HCT116 (cell line): ENCODE measurements at regions not wholly inside any gene's neighbourhood (a gene's known extent, or its start where the extent isn't known, plus 50 kb on each side); places are given as distances from the start of the nearest gene placed in this dataset.

Source experiments
- ATAC-seq: fragments of 200-7000 bp; cut with Tn5 transposase; 2 replicates; pipeline ENCODE4 v1.9.1; 2020; ENCODE audit warnings: mild to moderate bottlenecking, moderate library complexity
- BruUV-seq: library from RNA; stranded (reverse); fragments of 400-500 nt; replicated peaks from 2 replicates; lab custom pipeline; 2021; lab: Mats Ljungman, UMichigan
- CTCF ChIA-PET: fragments of 300-600 bp; sonication (Branson Sonifier 250); formaldehyde crosslinking; loops from one replicate; lab custom pipeline; 2021; ENCODE audit warnings: antibody characterized with exemption; lab: Charles Lee
- POLR2A ChIA-PET: fragments of 300-600, 350-600 bp; sonication (Branson Sonifier 250); formaldehyde crosslinking; loops from one replicate; lab custom pipeline; 2021; ENCODE audit warnings: antibody characterized with exemption; lab: Charles Lee
- RAD21 ChIA-PET, 2 experiments: fragments of 300-600 bp; sonication (Branson Sonifier 250); formaldehyde crosslinking; loops; one replicate each; lab custom pipeline; 2023; ENCODE audit warnings: low total read pairs in 2 of 2; ENCODE audit not compliant: uncharacterized antibody in 2 of 2, unreplicated experiment in 2 of 2, low non-redundant PET in 1 of 2; lab: Charles Lee
- DNase-seq: peaks from one replicate; pipeline ENCODE4 v3.0.0-alpha.2; 2010; ENCODE audit warnings: low read depth, low spot score
- H2AFZ ChIP-seq: fragments of 200-600 bp; shearing (Covaris generic), sonication (generic); 2 replicates; pipeline ENCODE4 v1.6.1; 2017; ENCODE audit warnings: low read depth, mixed run types, mixed read lengths, antibody characterized with exemption, low read length; ENCODE audit not compliant: poor library complexity, severe bottlenecking
- H3K27ac ChIP-seq: 2 replicates; pipeline ENCODE4 v1.5.1; 2012; ENCODE audit warnings: low read depth, low read length
- H3K27me3 ChIP-seq: fragments of 200-600 bp; sonication (generic); 2 replicates; pipeline ENCODE4 v1.6.1; 2016; ENCODE audit warnings: mixed run types, low read length, mixed read lengths; ENCODE audit not compliant: insufficient read depth
- H3K36me3 ChIP-seq, 2 experiments: fragments of 200-500 bp in 1 of 2; fragments of 200-600 bp in 1 of 2; sonication (Bioruptor generic) in 1 of 2; sonication (generic) in 1 of 2; 2 replicates each; pipeline versions ENCODE4 v1.5.1 to v1.6.1; 2014 to 2016; ENCODE audit warnings: low read length in 2 of 2, inconsistent platforms in 1 of 2, mixed read lengths in 1 of 2, mixed run types in 1 of 2; ENCODE audit not compliant: insufficient read depth in 2 of 2, control insufficient read depth in 1 of 2
- H3K4me1 ChIP-seq, 2 experiments: fragments of 200-600 bp in 1 of 2; sonication (generic) in 1 of 2; 2 replicates each; pipeline versions ENCODE4 v1.5.1 to v1.6.1; 2012 to 2017; ENCODE audit warnings: low read length in 2 of 2, inconsistent platforms in 1 of 2, mild to moderate bottlenecking in 1 of 2, mixed read lengths in 1 of 2, mixed run types in 1 of 2, moderate library complexity in 1 of 2; ENCODE audit not compliant: insufficient read depth in 2 of 2, control insufficient read depth in 1 of 2
- H3K4me2 ChIP-seq: fragments of 200-600 bp; sonication (generic); 2 replicates; pipeline ENCODE4 v1.6.1; 2017; ENCODE audit warnings: mixed run types, low read length, mixed read lengths
- H3K4me3 ChIP-seq, 2 experiments: fragments of 200-600 bp in 1 of 2; sonication (generic) in 1 of 2; replicated peaks in 1 of 2; 2 replicates each; pipeline ENCODE4 v1.5.1; 2011 to 2016; ENCODE audit warnings: low read length in 2 of 2, control low read depth in 1 of 2, low read depth in 1 of 2, mild to moderate bottlenecking in 1 of 2, mixed read lengths in 1 of 2, mixed run types in 1 of 2
- H3K79me2 ChIP-seq: fragments of 200-600 bp; sonication (generic); 2 replicates; pipeline ENCODE4 v1.6.1; 2017; ENCODE audit warnings: mild to moderate bottlenecking, mixed run types, low read length, moderate library complexity, mixed read lengths; ENCODE audit not compliant: insufficient read depth
- H3K9ac ChIP-seq: fragments of 200-600 bp; sonication (generic); 2 replicates; pipeline ENCODE4 v1.6.1; 2016; ENCODE audit warnings: low read length, mixed read lengths
- H3K9me2 ChIP-seq: fragments of 200-600 bp; sonication (generic), shearing (Covaris generic); 2 replicates; pipeline ENCODE4 v1.6.1; 2017; ENCODE audit warnings: mixed run types, mild to moderate bottlenecking, moderate library complexity; ENCODE audit not compliant: insufficient read depth
- H3K9me3 ChIP-seq, 2 experiments: fragments of 200-500 bp in 1 of 2; fragments of 200-600 bp in 1 of 2; sonication (Bioruptor generic) in 1 of 2; sonication (generic) in 1 of 2; 2 replicates each; pipeline ENCODE4 v1.6.1; 2014 to 2017; ENCODE audit warnings: low read length in 2 of 2, mixed read lengths in 2 of 2, inconsistent platforms in 1 of 2, low read depth in 1 of 2, mild to moderate bottlenecking in 1 of 2, mixed run types in 1 of 2, moderate library complexity in 1 of 2; ENCODE audit not compliant: control insufficient read depth in 1 of 2, insufficient read depth in 1 of 2
- H4K20me1 ChIP-seq: fragments of 200-600 bp; sonication (generic), shearing (Covaris generic); 2 replicates; pipeline ENCODE4 v1.6.1; 2017; ENCODE audit warnings: mixed run types, mild to moderate bottlenecking, moderate library complexity; ENCODE audit not compliant: insufficient read depth
- ATF3 ChIP-seq: IDR thresholded peaks from 2 replicates; pipeline ENCODE4 v1.6.1; 2012
- CEBPB ChIP-seq: IDR thresholded peaks from 2 replicates; pipeline ENCODE4 v1.6.1; 2012; ENCODE audit warnings: low read depth
- CTCF ChIP-seq, 3 experiments: fragments of 200-600 bp in 1 of 3; sonication (generic) in 1 of 3; IDR thresholded peaks in 2 of 3; conservative IDR thresholded peaks in 1 of 3; 2 replicates each; pipeline ENCODE4 v1.5.1; 2012 to 2017; ENCODE audit warnings: low read depth in 2 of 3, low read length in 2 of 3, antibody characterized with exemption in 1 of 3, borderline replicate concordance in 1 of 3, control low read depth in 1 of 3, mild to moderate bottlenecking in 1 of 3, mixed read lengths in 1 of 3, mixed run types in 1 of 3, moderate library complexity in 1 of 3; ENCODE audit not compliant: insufficient read depth in 1 of 3
- EZH2 ChIP-seq: fragments of 200-600 bp; sonication (generic); IDR thresholded peaks from 2 replicates; pipeline ENCODE4 v1.6.1; 2017; ENCODE audit warnings: antibody characterized with exemption, mixed run types
- EZH2phosphoT487 ChIP-seq: fragments of 200-600 bp; IDR thresholded peaks from 2 replicates; pipeline ENCODE4 v1.6.1; 2018; ENCODE audit warnings: antibody characterized with exemption, borderline replicate concordance
- FOSL1 ChIP-seq: IDR thresholded peaks from 2 replicates; pipeline ENCODE4 v1.6.1; 2012; ENCODE audit warnings: low read depth
- JUND ChIP-seq: IDR thresholded peaks from 2 replicates; pipeline ENCODE4 v1.6.1; 2012
- MAX ChIP-seq: IDR thresholded peaks from 2 replicates; pipeline ENCODE4 v1.6.1; 2012
- POLR2AphosphoS5 ChIP-seq: IDR thresholded peaks from 2 replicates; pipeline ENCODE4 v1.6.1; 2011; ENCODE audit warnings: mild to moderate bottlenecking, low read depth, low read length, moderate library complexity
- RAD21 ChIP-seq: IDR thresholded peaks from 2 replicates; pipeline ENCODE4 v1.6.1; 2012; ENCODE audit warnings: low read depth, mild to moderate bottlenecking
- TCF7L2 ChIP-seq: IDR thresholded peaks from 2 replicates; pipeline ENCODE4 v1.7.0; 2011; ENCODE audit warnings: borderline replicate concordance, inconsistent platforms; ENCODE audit not compliant: insufficient read depth, insufficient read length; ENCODE audit errors: extremely low read depth
- ZBTB33 ChIP-seq: IDR thresholded peaks from 2 replicates; pipeline ENCODE4 v1.6.1; 2011; ENCODE audit warnings: mild to moderate bottlenecking, low read length, moderate library complexity; ENCODE audit not compliant: insufficient replicate concordance; ENCODE audit errors: extremely low read depth
- ZFX ChIP-seq: fragments of 450-650 bp; IDR thresholded peaks from 2 replicates; pipeline ENCODE4 v1.6.1; 2017
- intact Hi-C: fragments of 100-400 bp; cut with micrococcal nuclease; formaldehyde crosslinking; loops from 2 replicates; pipeline ENCODE4 v1.10.0; 2022

GRCh38 chr4:46524751-46525150 is 134.8 kb upstream of the GABRA2 start:
- no peaks in the 10 kb centered on the region for H3K36me3 ChIP-seq
- H3K9ac ChIP-seq = no peak overlapping the region
- no peaks in the 10 kb centered on the region for H3K27me3 ChIP-seq
- peaks cover 0 to 24% of the 10 kb centered on the region in 2 experiments; a peak in 2 of 4 replicates for H3K9me3 ChIP-seq
- CTCF ChIA-PET = no interaction called here
- RAD21 ChIA-PET = no interaction called here
- DNase-seq = no peak
- no peak overlapping the region for H3K27ac ChIP-seq
- no peaks in the 10 kb centered on the region for H3K4me1 ChIP-seq
- ATAC-seq = no peak
- intact Hi-C loops = no loop called here
- no peaks in the 10 kb centered on the region for H3K79me2 ChIP-seq
- TF ChIP-seq JUND (no peak), RAD21 (no peak), EZH2 (no peak), FOSL1 (no peak), MAX (no peak), POLR2AphosphoS5 (no peak), ZFX (no peak), CEBPB (no peak), EZH2phosphoT487 (no peak)
- no peaks in the 10 kb centered on the region for H3K9me2 ChIP-seq
- POLR2A ChIA-PET = no interaction called here
- H3K4me3 ChIP-seq = no peak overlapping the region
- H4K20me1 ChIP-seq = no peaks in the 10 kb centered on the region
- BruUV-seq = no TSS peak
- H3K4me2 ChIP-seq = no peak overlapping the region
- no peak overlapping the region for H2AFZ ChIP-seq

- Histone ChIP-seq H3K79me2 (no peaks in the 10 kb centered on the region), H3K27me3 (no peaks in the 10 kb centered on the region), H3K4me1 (no peaks in the 10 kb centered on the region), H3K9me3 (peaks cover 0 to 16% of the 10 kb centered on the region in 2 experiments; a peak in 2 of 4 replicates), H3K4me3 (no peak overlapping the region), H3K4me2 (no peak overlapping the region), H4K20me1 (no peaks in the 10 kb centered on the region), H3K27ac (no peak overlapping the region), H3K36me3 (no peaks in the 10 kb centered on the region), H2AFZ (no peak overlapping the region), H3K9ac (no peak overlapping the region), H3K9me2 (no peaks in the 10 kb centered on the region)
- TF ChIP-seq CEBPB (no peak), FOSL1 (no peak), POLR2AphosphoS5 (no peak), TCF7L2 (no peak), ATF3 (no peak), MAX (no peak), CTCF (IDR thresholded peaks at IDR 0.05 in 2 of 3, conservative IDR thresholded peaks at IDR 0.05 in 1 of 3; ENCODE audit: borderline replicate concordance in 1 of 3, insufficient read depth in 1 of 3, low read depth in 2 of 3, low read length in 2 of 3) (no peak), ZBTB33 (no peak)
- RAD21 ChIA-PET = no interaction called here
- intact Hi-C loops = no loop called here
- DNase-seq (no peak), ATAC-seq (no peak)
- CTCF ChIA-PET = no interaction called here
- POLR2A ChIA-PET = no interaction called here
- BruUV-seq = no TSS peak
Observed at GRCh38 chr4:46520361-46520760, 130.4 kb upstream of the GABRA2 start.
